ENCODE measurements at regions not wholly inside any gene's neighbourhood (a gene's known extent, or its start where the extent isn't known, plus 50 kb on each side); places are given as distances from the start of the nearest gene placed in this dataset.
A peak's percentile ranks its signal among the peaks of the same experiment; 100 is the strongest.
"Not testable (repeated sequence)": the region's sequence is repeated elsewhere in the genome, so short reads cannot be mapped to it uniquely, and the experiment has no call there.

GRCh38 chr1:120588811-120589210 is 134.9 kb upstream of the NBPF26 start:
- ATAC-seq, result peak; percentile 42
- not testable (repeated sequence) for H3K4me1 Mint-ChIP-seq, H3K27ac Mint-ChIP-seq, H3K27me3 Mint-ChIP-seq, DNase-seq, H3K4me3 Mint-ChIP-seq, H3K9me3 Mint-ChIP-seq

DNA sequence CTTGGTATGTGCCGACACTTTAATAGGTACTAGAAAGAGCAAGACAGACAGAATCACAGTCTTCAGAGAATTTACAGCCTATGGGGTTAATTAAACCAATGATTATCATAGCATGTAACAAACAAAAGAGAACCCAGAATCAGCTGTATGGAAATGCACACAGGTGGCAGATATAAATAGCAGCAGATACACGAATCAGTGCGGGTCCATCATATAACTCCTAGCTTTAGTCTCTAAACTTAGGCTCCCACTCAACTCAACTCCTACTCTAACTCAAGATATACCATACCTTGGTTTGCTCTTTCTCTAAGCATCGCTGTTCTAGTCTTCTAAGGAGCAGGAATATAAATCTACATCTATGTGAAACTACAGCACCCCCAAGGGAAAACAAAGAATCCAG is 132.0 kb upstream of the NBPF26 start:
- H3K9me3 Mint-ChIP-seq, ATAC-seq, H3K27ac Mint-ChIP-seq, H3K4me1 Mint-ChIP-seq, H3K4me3 Mint-ChIP-seq, H3K27me3 Mint-ChIP-seq, DNase-seq: not testable (repeated sequence)

DNA sequence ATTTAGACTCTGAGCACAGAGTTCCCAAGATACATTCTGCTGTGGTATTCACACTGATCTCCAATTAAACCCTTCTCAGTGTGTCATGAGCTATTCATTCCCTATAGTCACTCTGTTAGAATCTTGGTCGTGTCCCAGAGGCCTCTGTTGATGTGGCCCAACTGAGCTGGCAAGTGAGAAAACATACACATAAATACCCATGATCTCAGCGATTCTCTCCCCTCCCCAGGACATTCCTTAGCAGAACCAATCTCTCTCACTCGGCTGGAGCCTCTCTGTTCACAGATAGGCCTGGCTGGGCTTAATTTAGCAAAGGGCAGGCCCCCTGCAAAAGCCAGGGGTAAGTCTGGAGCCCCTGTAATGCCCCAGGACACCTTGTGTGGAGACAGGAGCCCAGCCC is 130.8 kb upstream of the NBPF26 start:
- DNase-seq, H3K4me1 Mint-ChIP-seq, H3K9me3 Mint-ChIP-seq, ATAC-seq, H3K27ac Mint-ChIP-seq, H3K27me3 Mint-ChIP-seq, H3K4me3 Mint-ChIP-seq: not testable (repeated sequence)

GRCh38 chr1:120593648-120594047 is 130.1 kb upstream of the NBPF26 start:
- H3K9me3 Mint-ChIP-seq, H3K4me3 Mint-ChIP-seq, DNase-seq, H3K4me1 Mint-ChIP-seq, ATAC-seq, H3K27ac Mint-ChIP-seq, H3K27me3 Mint-ChIP-seq: not testable (repeated sequence)

- not testable (repeated sequence) for ATAC-seq, H3K27ac Mint-ChIP-seq, H3K9me3 Mint-ChIP-seq, DNase-seq, H3K4me3 Mint-ChIP-seq, H3K4me1 Mint-ChIP-seq, H3K27me3 Mint-ChIP-seq
These were observed 125.3 kb upstream of the NBPF26 start for GRCh38 chr1:120598331-120598951.

- not testable (repeated sequence) for H3K4me1 Mint-ChIP-seq, DNase-seq, ATAC-seq, H3K27me3 Mint-ChIP-seq, H3K27ac Mint-ChIP-seq, H3K9me3 Mint-ChIP-seq, H3K4me3 Mint-ChIP-seq
These were observed 124.2 kb upstream of the NBPF26 start for GRCh38 chr1:120599511-120599910.

GRCh38 chr1:120600442-120601041 is 123.2 kb upstream of the NBPF26 start:
- not testable (repeated sequence) for ATAC-seq, DNase-seq, H3K27me3 Mint-ChIP-seq, H3K27ac Mint-ChIP-seq, H3K4me3 Mint-ChIP-seq, H3K4me1 Mint-ChIP-seq, H3K9me3 Mint-ChIP-seq

GRCh38 chr1:120607882-120608281 is 115.9 kb upstream of the NBPF26 start:
- not testable (repeated sequence) for H3K27ac Mint-ChIP-seq, H3K4me3 Mint-ChIP-seq, DNase-seq, H3K27me3 Mint-ChIP-seq, H3K9me3 Mint-ChIP-seq, H3K4me1 Mint-ChIP-seq
- ATAC-seq, result peak; percentile 14

- not testable (repeated sequence) for H3K27ac Mint-ChIP-seq, H3K9me3 Mint-ChIP-seq
These were observed 115.3 kb upstream of the NBPF26 start for GRCh38 chr1:120608314-120609014.

GRCh38 chr1:120609015-120609573 is 114.7 kb upstream of the NBPF26 start:
- not testable (repeated sequence) for H3K27ac Mint-ChIP-seq, H3K9me3 Mint-ChIP-seq, H3K4me1 Mint-ChIP-seq, H3K4me3 Mint-ChIP-seq, ATAC-seq, H3K27me3 Mint-ChIP-seq, DNase-seq

More at GRCh38 chr1:120608314-120609014, 115.3 kb upstream of the NBPF26 start:
- H3K4me3 Mint-ChIP-seq, H3K27me3 Mint-ChIP-seq, H3K4me1 Mint-ChIP-seq, DNase-seq: not testable (repeated sequence)
- peak; percentile 73 for ATAC-seq

DNA sequence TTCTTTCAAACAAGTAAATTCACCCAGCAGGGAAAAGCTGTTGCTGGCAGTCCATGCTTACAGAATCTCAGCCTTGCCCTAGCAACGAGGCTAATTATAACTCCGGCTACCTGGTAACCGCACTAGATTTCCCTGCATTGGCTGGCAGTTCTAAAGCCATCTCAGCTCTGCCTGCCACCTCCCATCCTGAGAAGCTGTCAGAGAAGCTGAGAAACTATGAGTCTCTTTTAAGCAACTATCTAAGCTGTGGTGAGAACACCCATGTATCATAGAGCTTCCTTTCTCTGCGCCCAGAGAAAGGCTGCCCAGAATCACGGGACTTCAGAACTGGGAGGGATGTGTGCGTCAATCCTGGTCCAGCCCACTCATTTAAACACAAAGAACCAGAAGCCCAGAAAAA is 113.9 kb upstream of the NBPF26 start:
- peak; percentile 85 for ATAC-seq
- not testable (repeated sequence) for H3K27ac Mint-ChIP-seq, DNase-seq, H3K4me3 Mint-ChIP-seq, H3K4me1 Mint-ChIP-seq, H3K27me3 Mint-ChIP-seq, H3K9me3 Mint-ChIP-seq

DNA sequence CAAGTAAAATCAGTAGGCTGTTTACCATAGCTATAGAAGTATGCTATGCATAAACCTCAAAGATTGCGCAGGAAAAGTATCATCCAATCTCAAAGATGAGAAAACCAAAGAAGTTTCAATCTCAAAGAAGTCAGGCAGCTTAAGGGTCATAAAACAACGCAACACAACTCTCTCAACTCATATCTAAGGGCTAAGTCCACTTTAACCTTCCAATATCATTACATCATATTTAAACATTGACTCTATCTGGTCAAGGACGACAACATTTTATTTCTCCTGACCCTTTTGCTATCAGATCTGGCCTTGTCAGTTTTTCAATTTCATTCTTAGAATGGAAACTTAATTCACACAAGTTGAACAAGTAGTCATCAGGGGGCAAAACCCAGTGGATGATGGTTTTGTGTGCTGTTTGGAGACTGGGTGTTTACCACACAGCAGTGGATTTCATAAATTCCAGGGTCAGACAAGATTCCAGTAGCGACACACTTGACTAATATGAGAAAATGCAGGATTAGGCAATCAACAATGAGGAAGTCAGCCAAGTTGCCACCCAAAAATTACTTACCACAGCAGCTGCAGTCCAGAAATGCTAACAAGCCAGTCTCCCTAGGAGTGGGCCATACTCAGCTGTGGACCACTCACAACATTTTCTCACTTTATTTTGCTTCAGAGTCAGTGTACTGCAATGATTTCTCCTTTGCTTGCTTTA is 108.7 kb upstream of the NBPF26 start:
- not testable (repeated sequence) for H3K4me3 Mint-ChIP-seq, DNase-seq, H3K27me3 Mint-ChIP-seq, ATAC-seq, H3K4me1 Mint-ChIP-seq, H3K27ac Mint-ChIP-seq, H3K9me3 Mint-ChIP-seq

DNA sequence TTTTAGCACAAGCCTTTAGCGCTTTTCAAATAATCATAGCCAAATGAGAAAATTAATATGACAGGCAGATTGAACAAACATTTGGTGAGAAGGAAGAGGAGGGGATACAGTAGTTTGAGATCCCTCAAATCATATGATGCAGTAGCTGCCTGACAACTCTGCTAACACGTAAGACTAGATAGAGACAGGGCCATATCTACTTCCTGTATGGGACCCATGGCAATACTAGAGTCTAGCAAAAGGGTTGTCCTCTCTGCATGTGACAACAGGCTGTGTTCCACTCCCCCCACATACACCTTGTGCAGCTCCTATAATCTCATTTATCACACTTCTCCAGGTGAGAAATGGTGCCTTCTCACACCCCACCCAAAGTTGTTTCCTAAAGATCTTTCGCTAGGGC is 106.3 kb upstream of the NBPF26 start:
- not testable (repeated sequence) for H3K9me3 Mint-ChIP-seq, DNase-seq, H3K4me3 Mint-ChIP-seq, ATAC-seq, H3K4me1 Mint-ChIP-seq, H3K27me3 Mint-ChIP-seq, H3K27ac Mint-ChIP-seq

GRCh38 chr1:120619867-120620692 is 103.7 kb upstream of the NBPF26 start:
- H3K4me1 Mint-ChIP-seq, H3K9me3 Mint-ChIP-seq, DNase-seq, ATAC-seq, H3K27me3 Mint-ChIP-seq, H3K27ac Mint-ChIP-seq, H3K4me3 Mint-ChIP-seq: not testable (repeated sequence)

DNA sequence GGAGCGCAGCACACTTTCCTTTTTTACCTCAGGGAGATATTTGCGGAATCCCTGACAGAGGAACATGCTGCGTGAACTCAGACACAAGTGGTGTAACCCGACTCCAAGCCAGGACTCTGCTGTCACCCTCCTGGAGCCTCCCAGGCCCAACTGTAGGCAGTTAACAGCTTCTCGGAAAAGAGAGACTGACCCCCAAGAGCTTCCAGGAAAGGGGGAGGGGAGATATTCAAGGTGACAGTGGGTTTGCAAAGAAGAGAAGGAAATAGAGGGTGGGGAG is 103.1 kb upstream of the NBPF26 start:
- not testable (repeated sequence) for H3K27me3 Mint-ChIP-seq, DNase-seq, H3K9me3 Mint-ChIP-seq, H3K4me3 Mint-ChIP-seq, H3K4me1 Mint-ChIP-seq, ATAC-seq, H3K27ac Mint-ChIP-seq

Measured in stimulated activated naive CD8-positive, alpha-beta T cell treated with anti-CD3 and anti-CD28 coated beads, Interleukin-15, amount 100 ng/mL, for 72 hours (primary cell).